DND-41 (cell line): ENCODE measurements at regions not wholly inside any gene's neighbourhood (a gene's known extent, or its start where the extent isn't known, plus 50 kb on each side); places are given as distances from the start of the nearest gene placed in this dataset.
"Not testable (repeated sequence)": the region's sequence is repeated elsewhere in the genome, so short reads cannot be mapped to it uniquely, and the experiment has no call there.

Experiments
- EZH2 ChIP-seq: IDR thresholded peaks from 3 replicates; pipeline ENCODE4 v1.6.1; 2012; ENCODE audit warnings: borderline replicate concordance, low read depth, mild to moderate bottlenecking, moderate library complexity, low read length, inconsistent platforms; ENCODE audit not compliant: severe bottlenecking
- TF ChIP-seq, protein P1 (sequence below): IDR thresholded peaks from 2 replicates; pipeline ENCODE4 v1.5.1; 2012; ENCODE audit warnings: borderline replicate concordance, low read length, moderate library complexity, mild to moderate bottlenecking; ENCODE audit not compliant: poor library complexity, severe bottlenecking; ENCODE audit errors: extremely low read depth

DNA sequence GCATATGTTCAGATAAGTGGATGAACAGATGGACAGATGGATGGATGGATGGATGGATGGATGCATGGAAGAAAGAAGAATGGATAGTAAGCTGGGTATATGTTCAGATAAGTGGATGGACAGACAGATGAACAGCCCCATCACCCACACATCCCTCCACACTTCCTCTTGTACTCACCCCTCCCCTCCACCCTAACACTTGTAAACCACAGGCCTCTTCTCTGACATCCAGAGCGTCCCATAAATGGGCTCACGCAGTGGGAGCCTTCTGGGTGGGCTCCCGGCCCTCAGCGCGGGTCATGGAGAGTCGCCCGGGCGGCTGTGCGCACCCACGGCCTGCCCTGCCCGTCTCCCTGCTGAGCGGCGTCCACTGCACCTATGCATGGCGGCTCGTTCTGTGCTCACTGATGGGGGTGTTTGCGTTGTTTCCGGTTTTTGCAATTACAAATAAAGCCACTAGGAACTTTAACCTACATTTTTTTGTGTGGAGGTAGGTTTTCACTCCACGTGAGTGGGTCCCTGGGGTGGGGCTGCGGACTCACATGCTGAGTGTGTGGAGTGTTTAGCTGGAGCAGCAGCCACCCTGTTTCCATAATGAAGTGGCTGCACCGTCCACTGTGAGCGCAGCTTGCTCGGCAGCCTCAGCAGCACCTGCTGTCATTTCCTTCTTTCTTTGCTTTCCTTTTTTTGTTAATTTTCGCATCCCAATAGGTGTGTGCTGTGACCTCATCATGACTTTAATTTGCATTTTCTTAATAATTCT, 78.8 kb upstream of the SFSWAP start:
- TF ChIP-seq EZH2 = not testable (repeated sequence)
- TF ChIP-seq, protein P1, sequence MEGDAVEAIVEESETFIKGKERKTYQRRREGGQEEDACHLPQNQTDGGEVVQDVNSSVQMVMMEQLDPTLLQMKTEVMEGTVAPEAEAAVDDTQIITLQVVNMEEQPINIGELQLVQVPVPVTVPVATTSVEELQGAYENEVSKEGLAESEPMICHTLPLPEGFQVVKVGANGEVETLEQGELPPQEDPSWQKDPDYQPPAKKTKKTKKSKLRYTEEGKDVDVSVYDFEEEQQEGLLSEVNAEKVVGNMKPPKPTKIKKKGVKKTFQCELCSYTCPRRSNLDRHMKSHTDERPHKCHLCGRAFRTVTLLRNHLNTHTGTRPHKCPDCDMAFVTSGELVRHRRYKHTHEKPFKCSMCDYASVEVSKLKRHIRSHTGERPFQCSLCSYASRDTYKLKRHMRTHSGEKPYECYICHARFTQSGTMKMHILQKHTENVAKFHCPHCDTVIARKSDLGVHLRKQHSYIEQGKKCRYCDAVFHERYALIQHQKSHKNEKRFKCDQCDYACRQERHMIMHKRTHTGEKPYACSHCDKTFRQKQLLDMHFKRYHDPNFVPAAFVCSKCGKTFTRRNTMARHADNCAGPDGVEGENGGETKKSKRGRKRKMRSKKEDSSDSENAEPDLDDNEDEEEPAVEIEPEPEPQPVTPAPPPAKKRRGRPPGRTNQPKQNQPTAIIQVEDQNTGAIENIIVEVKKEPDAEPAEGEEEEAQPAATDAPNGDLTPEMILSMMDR = not testable (repeated sequence)
